Stimulated activated CD8-positive, alpha-beta memory T cell treated with anti-CD3 and anti-CD28 coated beads, Interleukin-15, amount 100 ng/mL, for 1 hour (primary cell): ENCODE measurements at regions not wholly inside any gene's neighbourhood (a gene's known extent, or its start where the extent isn't known, plus 50 kb on each side); places are given as distances from the start of the nearest gene placed in this dataset.

Experiments used
- DNase-seq: peaks from one replicate; pipeline ENCODE4 v3.0.0-alpha.2; 2020; ENCODE audit warnings: low read depth

DNA sequence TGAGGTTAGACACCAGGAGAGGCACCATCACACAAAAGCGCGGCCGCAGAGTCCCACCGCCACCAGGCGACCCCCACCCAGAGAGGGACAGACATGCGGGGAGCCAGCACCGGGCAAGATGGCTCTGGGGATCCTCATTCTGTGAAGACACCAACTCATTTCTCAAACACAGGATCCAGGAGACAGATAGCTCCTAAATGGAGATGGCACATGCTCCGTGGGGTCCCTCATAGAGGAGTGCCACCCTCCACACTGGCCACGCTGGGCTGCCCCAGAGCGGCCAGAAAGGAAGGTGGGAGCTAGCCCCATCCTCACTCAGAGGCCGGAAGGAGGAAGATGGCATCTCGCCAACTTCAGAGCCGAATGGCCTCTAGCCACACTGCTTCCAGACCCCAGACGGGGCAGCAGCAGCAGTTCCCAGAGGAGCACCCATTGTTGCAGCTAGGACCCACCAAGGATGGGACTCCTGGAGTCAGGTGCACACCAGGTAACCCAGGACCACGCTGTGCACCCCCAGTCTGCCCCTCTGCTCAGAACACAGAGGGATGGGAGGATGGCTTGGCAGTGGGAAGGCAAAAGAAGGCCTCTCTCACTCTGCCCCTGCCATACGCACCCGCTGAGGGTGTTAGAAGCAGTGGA is 78.6 kb downstream of the ZIC5 start:
- no peak for DNase-seq

GRCh38 chr13:99892196-99892613 is 79.4 kb downstream of the ZIC5 start:
- no peak for DNase-seq

DNA sequence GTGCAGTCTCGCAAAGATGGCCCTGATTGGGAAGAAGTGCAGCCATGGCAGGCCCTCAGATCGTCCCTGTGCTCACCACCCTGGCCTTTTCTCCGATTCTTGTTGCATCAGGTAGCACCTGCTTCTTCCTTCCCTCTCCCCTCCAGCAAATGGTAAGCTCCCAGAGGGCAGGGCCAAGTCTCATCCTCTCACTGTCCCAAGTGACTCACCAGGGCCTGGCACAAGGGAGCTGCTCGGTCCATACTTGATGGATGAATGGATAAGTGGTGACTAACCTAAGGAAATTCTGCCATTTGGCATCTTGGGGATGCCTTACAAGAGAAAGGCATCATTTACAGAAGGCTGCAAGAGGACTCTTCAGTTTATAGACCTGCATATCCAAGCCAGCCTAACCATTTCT is 84.9 kb downstream of the ZIC5 start:
- no peak for DNase-seq

GRCh38 chr13:99884913-99885312 is 86.7 kb downstream of the ZIC5 start:
- DNase-seq = no peak

DNA sequence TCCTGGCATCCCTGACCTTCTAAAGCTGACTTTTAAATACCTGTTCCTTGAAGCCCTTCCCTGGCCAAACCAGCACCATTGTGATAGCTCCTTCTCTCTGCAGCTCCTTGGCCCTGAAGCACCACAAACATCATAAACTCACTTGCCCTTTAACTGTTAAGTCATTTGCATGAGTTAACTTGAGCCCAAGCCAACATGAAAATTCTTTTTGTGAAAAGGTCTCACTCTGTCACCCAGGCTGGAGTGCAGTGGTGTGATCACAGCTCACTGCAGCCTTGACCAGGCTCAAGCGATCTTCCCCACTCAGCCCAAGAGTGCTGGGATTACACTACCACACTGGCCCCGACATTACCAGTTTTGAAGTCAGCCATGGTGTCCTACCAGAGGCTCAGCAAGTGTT is 87.8 kb downstream of the ZIC5 start:
- DNase-seq = no peak

DNA sequence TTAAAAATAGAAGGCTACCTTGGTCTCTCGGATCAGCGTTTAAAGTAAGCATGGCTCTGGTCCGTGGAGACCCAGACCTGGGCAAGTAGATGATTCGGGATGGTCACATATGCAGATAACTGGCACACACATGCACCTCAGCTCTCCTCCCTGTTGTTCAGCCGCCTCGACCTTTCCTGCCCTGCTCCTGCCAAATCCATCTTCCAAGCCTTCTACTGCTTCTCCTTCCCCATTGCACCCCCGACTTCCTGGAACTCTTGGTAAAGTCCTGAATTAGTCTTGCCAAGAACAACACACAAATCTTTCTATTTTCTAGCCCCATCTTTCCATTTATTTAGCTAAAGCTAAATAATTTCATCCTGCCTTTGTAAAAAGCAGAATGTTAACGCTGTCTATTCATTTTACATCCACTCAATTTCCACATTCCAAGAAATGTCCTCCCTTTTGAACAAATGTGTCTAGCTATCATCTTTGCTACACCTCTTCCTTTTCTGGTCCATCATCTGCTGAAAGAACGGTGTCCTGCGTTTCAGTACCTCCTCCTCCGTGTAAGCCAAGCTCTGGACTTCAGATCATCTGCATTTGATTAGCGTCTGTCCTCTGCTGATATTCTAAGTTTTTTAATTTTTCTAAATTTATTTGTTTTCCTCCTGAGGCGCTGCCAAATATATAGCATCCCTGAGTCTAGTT is 92.5 kb downstream of the ZIC5 start:
- no peak for DNase-seq

GRCh38 chr13:99876651-99877050 is 94.9 kb downstream of the ZIC5 start:
- DNase-seq = no peak

GRCh38 chr13:99875391-99875790 is 96.2 kb downstream of the ZIC5 start:
- no peak for DNase-seq

- no peak for DNase-seq
Measured at GRCh38 chr13:99873832-99874430, 97.6 kb downstream of the ZIC5 start.

GRCh38 chr13:99873141-99873540 is 98.4 kb downstream of the ZIC5 start:
- DNase-seq = no peak

DNA sequence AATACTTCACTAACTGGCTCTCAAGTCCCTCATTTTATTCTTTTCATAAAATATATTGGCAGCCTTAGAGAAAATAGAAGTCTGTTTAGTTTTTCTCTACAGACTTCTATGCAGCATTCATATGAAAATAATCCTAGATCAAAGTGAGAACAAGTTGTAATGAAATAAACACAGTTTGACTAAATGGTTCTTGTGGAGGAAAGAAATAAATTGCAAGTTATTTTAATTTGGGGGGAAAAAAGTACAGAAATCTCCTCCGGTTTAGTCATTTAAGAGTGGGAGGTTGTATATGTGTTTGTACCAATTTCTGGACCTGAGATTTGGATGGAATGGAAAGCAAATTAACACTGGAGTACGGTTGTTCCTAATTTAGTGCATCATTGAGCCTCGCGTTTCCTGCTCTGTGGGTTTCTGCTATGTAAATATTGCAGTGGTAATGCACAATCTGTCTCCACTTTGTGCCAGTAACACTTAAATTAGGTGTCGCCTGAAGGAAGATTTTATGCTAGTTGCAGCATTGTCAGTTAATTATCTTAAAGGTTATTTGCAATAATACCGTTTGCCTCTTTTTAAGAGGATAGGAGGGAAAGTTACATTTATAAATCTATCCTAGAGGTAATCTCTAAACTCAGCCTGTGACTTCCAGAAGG is 100.2 kb downstream of the ZIC5 start:
- DNase-seq = no peak

DNA sequence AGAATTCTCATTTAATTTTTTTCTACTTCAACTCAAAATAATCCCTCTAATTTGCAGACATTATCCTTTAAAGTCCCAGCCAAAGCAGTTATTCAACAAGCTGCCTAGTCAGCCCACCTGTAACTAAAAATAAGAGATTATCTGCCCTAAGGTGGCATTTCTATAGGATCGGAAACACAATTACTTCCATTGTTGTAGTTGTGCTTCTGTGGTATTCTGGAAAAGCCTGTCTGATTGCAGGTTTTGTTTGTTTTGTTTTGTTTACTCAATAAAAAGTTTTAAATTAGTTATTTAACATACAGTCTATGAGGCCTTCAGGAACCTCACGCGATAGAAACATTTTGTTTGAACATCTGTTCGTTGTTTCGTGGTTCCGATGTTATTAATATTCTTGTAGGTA is 101.0 kb downstream of the ZIC5 start:
- DNase-seq = no peak

DNA sequence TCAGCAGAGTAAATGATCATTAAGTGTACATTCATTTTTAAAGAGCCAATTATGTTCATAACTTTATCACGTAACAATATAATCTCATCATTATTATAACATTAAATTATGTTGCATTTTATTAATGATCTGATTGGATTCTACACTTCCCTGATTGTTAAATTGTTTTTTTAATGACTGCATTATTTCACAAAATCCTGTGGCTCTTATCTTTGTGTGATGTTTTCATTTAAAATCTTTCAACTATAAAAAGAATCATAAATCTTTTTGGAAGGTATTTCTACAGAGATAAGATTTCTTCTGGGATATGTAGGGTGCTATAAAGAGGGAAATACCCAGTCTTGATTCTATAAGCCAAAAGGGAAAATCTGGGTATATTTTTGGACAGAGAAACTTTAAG is 101.7 kb downstream of the ZIC5 start:
- no peak for DNase-seq

GRCh38 chr13:99868767-99869166 is 102.8 kb downstream of the ZIC5 start:
- DNase-seq = no peak

GRCh38 chr13:99867535-99868257 is 103.9 kb downstream of the ZIC5 start:
- no peak for DNase-seq

DNA sequence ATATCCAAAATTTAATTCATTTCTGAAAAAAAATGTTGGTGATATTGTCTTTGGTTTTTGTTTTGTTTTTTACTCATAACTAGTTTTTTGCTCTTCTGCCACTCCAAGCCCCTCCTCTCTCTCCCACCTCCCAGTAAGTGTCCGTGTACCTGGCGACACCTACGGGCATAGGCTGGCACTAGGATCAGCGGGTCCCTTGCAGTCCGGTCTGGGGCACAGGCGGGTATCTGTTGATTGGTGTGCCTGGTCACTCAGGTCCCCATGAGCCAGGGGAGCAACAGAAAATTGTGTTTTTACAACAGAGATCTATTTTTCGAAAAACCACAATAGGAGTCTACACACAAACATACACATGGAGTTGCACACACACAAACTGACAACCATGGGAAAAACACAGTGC is 104.8 kb downstream of the ZIC5 start:
- DNase-seq = no peak

DNA sequence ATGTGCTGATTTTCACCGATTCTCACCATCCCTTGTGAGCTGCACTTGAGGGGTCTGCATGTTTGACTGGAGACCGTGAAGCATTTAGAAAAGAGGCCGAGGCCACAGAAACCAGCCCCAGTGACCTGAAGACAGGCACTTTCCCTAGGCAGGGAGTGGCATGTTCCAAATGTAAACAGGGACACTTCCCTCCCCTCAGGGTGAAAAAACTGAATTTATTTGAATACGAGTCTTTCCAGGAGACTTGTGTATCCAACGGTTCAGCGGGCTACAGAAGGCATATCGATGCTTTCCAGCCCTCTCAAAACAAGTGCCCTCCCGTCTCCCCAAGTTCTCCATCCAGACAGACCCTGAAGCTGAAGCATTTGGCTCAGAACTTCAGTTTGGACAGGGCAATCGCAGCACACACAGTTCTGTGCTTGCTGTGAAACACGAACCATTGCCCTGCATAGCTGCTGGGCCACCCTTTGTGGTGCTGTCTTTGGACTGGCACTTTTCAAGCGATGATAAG is 106.1 kb downstream of the ZIC5 start:
- no peak for DNase-seq

DNA sequence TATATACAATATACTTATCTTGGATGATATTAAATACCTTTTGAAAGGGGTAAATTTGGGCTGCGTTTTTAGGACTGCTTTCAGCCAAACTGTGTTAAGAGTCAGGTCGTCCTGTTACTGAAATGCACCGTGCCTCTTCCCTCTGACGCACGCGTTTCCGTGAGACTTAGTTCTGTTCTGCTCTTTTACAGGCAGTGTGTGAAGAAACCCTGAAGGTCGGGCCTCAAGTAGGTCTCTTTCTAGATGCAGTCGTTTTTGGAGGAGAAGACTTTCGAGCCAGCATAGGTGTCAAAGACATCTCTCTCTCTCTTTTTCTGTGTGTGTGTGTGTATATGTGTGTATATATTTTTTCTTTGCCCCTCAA is 107.0 kb downstream of the ZIC5 start:
- DNase-seq = no peak

DNA sequence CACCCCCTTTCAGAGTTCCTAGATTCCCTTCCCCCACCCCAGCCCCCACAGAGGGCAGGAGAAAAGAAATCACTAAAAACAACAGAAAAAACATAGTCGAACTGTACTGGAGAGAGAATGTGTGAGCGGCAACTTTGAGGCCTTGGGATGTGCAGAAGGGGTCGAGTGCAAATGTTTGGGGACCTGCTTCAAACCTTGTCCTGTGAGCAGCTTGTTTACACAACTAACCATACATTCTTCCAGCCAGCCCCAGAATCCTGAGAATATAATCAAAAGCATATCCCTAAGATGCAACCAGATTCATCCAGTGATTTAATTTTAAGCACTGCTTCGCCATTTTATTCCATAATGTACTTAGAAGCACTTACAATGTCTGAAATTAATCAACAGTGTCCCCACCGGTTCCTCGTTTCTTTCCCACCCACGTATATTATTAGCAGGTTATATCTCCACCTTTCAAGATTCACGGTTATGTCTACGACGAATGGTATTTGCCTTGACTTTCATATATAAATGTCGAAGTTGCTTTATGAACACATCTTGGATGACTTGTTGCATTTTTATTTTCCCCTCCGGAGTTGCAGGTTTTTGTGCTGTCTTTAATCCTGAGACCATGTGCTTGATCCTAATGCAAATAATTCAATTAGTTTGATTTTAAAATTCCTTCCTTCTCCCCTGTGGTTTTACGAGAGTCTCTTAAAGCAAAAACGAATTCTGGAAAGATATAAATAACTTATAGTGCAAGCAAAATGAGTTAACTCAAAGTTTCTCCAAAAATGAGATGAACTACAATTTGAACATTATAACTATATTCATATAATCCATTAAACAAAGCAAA is 107.6 kb downstream of the ZIC5 start:
- DNase-seq = no peak

DNA sequence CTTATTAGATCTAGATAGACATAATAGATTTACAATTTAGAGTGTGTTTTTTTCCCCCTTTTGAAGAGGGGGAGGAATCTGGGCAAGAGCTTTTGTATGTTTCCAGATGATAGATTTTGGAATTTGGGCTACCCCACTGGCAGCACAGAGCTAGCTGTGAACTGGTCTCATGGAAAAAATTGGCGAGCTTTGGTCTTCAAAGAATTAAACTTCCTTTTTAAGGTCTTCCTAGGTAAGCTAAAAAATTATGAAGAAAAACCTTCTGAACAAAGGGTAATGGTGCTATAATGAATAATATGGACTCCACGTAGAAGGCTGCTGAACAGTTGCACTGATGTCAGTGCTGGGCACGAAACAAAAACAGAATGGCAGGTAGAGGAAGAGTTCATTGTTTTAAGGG is 109.3 kb downstream of the ZIC5 start:
- no peak for DNase-seq

GRCh38 chr13:99861771-99862170 is 109.8 kb downstream of the ZIC5 start:
- DNase-seq = no peak
